ENCODE measurements at regions not wholly inside any gene's neighbourhood (a gene's known extent, or its start where the extent isn't known, plus 50 kb on each side); places are given as distances from the start of the nearest gene placed in this dataset.
"Not testable (repeated sequence)": the region's sequence is repeated elsewhere in the genome, so short reads cannot be mapped to it uniquely, and the experiment has no call there.

DNA sequence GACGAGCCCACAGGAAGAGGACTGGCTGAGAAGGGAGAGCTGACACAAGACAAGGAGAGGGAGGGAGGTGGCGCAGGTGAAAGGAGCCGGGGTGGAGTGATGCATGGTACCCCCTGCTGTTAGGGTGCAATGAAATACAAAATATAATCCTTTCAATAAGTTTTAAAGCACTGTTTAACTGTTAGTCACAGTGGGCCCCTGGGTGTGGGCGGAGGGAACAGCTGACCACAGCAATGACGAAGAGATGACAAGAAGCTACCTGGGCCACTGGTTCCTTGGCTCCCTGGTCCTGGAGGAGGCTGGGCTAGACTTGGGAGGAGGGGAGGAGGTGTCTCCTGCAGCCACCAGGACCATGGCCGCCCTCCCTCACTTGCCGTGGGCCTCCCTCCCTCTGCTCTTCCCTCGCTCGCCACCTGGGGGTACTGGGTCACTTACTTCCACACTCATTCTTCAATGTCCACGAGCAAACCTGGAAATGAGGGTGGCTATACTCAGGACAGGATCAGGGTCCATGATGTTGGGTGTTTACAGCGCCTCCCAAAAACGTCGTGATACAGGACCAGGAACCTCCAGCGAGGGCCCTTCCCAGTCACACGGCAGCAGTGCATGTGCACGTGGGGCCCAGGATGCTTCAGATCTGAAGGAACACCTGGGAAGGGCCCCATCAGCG, 196.1 kb downstream of the ANKRD30B start:
- no peak overlapping the region for H3K4me3 ChIP-seq (ENCODE audit: low read depth, low read length)
- in situ Hi-C loops (cut with HindIII; ENCODE audit: low sequenced_read_pairs) = no loop called here
- DNase-seq (ENCODE audit: low read depth) = no peak
- TF ChIP-seq, protein P1, sequence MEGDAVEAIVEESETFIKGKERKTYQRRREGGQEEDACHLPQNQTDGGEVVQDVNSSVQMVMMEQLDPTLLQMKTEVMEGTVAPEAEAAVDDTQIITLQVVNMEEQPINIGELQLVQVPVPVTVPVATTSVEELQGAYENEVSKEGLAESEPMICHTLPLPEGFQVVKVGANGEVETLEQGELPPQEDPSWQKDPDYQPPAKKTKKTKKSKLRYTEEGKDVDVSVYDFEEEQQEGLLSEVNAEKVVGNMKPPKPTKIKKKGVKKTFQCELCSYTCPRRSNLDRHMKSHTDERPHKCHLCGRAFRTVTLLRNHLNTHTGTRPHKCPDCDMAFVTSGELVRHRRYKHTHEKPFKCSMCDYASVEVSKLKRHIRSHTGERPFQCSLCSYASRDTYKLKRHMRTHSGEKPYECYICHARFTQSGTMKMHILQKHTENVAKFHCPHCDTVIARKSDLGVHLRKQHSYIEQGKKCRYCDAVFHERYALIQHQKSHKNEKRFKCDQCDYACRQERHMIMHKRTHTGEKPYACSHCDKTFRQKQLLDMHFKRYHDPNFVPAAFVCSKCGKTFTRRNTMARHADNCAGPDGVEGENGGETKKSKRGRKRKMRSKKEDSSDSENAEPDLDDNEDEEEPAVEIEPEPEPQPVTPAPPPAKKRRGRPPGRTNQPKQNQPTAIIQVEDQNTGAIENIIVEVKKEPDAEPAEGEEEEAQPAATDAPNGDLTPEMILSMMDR (IDR thresholded peaks at IDR 0.05; ENCODE audit: low read depth, low read length, missing control alignments) = no peak

DNA sequence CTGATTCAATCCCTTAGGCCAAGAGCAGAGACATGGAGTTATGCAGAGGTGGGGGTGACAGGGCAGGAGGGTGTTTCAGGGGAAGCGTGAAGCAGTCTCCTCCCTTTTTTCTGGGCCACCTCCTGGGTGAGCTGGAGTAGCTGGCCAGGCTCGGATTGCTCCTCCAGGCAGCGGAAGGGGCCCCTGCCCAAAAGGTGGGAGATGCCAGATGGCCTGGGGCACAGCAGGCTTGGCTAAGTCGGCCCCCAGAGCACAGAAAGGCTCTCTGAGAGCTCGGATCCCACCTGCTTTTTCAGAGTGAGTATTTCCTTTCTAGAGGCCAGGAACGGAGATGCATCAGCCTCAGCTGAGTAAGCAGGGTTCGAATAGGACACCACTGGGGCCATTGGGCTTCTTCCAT, 196.9 kb downstream of the ANKRD30B start:
- DNase-seq (ENCODE audit: low read depth) = no peak
- H3K4me3 ChIP-seq (ENCODE audit: low read depth, low read length) = no peak overlapping the region
- in situ Hi-C loops (cut with HindIII; ENCODE audit: low sequenced_read_pairs) = no loop called here
- TF ChIP-seq, protein P1 (IDR thresholded peaks at IDR 0.05; ENCODE audit: low read depth, low read length, missing control alignments) = no peak

DNA sequence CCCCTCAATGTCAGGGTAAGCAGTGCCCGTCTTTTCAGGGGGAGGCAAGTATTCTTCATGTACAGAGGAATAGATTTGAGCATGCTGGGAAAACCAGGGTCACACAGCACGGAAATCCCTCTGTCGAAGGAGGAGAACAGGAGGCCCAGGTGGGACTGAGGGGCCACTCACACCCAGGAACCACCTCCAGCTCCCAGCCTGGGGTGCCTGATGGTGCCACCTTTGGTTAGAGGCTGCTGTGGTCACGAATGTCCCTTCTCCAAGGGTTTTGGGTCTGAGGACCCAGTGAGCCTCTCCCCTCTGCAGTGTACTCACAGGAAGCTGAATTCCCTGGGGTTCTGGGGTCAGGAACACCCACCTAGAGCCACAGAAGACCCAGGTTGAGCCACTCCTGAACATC, 197.3 kb downstream of the ANKRD30B start:
- no peak for DNase-seq (ENCODE audit: low read depth)
- H3K4me3 ChIP-seq (ENCODE audit: low read depth, low read length) = no peak overlapping the region
- TF ChIP-seq, protein P1 (IDR thresholded peaks at IDR 0.05; ENCODE audit: low read depth, low read length, missing control alignments) = no peak
- in situ Hi-C loops (cut with HindIII; ENCODE audit: low sequenced_read_pairs) = no loop called here

DNA sequence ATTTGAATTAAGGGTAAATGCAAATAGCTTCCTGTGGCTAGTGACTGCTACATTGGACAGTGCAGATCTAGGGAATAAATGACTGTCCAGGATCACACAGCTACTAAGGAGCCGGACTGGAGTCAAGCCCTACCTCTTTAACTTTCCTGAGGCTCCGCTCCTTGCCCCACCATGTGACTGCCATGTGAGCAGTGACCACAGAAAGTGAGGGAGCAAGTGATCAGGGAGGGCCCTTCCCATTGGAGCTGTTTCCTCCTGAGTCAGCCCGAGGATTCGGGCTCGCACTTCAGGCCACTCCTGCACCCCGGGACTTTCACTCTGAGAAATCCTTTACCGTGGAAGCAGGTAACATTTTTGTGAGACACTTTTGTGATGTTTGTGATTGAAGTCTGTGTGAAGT, 198.0 kb downstream of the ANKRD30B start:
- TF ChIP-seq, protein P1 (IDR thresholded peaks at IDR 0.05; ENCODE audit: low read depth, low read length, missing control alignments) = no peak
- in situ Hi-C loops (cut with HindIII; ENCODE audit: low sequenced_read_pairs) = no loop called here
- H3K4me3 ChIP-seq (ENCODE audit: low read depth, low read length) = no peak overlapping the region
- DNase-seq (ENCODE audit: low read depth) = no peak

DNA sequence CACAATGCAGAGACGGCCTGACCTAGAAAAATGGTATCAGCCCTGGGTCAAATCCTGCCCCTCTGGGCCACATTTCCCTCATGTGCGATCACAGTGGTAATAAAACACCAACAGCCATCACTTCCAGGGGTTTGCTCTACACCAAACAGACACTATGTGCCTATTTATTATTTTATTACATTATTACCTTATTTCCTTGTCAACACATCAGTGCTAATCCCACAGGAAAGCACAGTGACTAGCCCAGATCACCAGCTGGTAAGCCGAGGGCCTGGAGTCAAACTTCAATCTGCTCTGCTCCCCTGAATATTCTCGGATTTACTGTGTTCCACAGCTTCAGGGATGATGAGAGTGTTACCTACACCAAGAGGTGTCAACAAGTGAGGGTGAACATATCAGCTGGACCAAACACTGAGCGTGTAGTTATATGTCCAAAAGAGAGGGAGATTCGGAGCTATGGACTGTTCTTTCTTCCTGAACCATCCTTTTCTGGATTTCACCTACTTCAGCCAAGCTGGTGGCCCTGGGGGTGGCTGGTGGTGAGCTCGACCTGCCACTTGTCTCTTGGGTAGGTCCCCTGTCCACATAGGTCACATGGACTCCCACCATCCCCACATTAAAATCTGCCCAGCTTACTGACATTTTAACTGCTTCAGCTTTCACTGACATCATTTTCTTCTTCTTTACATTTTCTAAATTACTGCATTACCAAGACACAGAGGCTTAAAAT, 198.9 kb downstream of the ANKRD30B start:
- DNase-seq (ENCODE audit: low read depth); H3K4me3 ChIP-seq (ENCODE audit: low read depth, low read length); in situ Hi-C loops (cut with HindIII; ENCODE audit: low sequenced_read_pairs): not testable (repeated sequence)

DNA sequence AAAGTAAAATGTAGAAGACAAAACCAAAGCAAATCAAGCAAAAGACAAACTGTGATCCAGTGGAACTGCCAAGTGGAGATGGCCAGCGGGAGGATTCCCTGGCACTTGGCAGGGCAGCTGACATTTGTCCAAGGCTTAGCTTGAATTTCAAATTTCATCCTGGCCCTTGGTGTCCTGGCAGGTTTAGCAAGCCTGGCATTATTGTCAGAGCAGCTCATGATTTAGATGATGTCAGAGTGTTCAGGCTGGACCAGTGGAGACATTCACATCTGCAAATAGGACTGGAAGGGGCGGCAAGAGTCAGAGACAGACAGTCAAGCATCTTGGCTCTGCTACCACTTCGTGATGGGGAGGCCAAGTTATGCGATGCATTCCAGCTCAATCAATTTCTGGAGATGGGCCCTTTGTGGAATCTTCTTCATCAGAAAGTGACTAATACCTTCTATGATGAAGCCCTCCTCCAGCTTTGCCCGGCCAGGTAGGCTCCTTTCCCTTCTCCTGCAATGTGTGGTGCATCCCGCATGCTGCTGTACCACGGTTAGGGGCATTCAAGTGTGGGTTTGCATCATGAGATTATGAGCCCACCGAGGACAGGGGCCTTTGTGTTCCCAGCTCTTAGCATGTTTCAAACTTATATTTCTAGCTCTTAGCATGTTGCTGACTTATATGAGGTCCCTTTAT, 199.7 kb downstream of the ANKRD30B start:
- TF ChIP-seq, protein P1 (IDR thresholded peaks at IDR 0.05; ENCODE audit: low read depth, low read length, missing control alignments) = no peak
- DNase-seq (ENCODE audit: low read depth) = no peak
- in situ Hi-C loops (cut with HindIII; ENCODE audit: low sequenced_read_pairs) = no loop called here
- H3K4me3 ChIP-seq (ENCODE audit: low read depth, low read length) = no peak overlapping the region

DNA sequence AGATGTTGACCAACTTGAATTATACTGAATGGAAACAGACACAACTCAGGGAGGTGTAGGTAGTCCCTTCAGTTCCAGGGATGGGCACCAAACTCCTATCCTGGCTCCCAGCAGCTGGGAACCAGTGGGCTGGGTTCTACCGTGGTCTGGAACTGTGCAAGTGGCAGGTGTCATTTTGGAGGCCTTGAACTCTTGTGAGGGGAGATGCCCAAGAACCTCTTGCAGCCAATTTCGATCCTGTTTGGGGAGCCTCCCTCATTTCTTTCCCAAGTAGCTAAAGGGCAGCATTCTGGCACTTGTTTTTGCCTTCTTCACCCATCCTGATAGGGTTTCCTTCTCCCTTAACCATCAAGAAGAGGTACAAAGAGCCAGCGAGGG, 200.2 kb downstream of the ANKRD30B start:
- TF ChIP-seq, protein P1 (IDR thresholded peaks at IDR 0.05; ENCODE audit: low read depth, low read length, missing control alignments) = no peak
- no peak for DNase-seq (ENCODE audit: low read depth)

More for the DNA sequence above, 200.2 kb downstream of the ANKRD30B start:
- no peak overlapping the region for H3K4me3 ChIP-seq (ENCODE audit: low read depth, low read length)
- in situ Hi-C loops (cut with HindIII; ENCODE audit: low sequenced_read_pairs) = no loop called here

Data from astrocyte of the cerebellum (primary cell).